Fibroblast of pulmonary artery (primary cell): ENCODE measurements at regions not wholly inside any gene's neighbourhood (a gene's known extent, or its start where the extent isn't known, plus 50 kb on each side); places are given as distances from the start of the nearest gene placed in this dataset.

ENCODE experiments used
- DNase-seq: peaks from one replicate; pipeline ENCODE4 v3.0.0-alpha.2; 2010; ENCODE audit warnings: low read depth
- H3K4me3 ChIP-seq: replicated peaks from 2 replicates; pipeline ENCODE4 v1.5.1; 2011; ENCODE audit warnings: low read depth, mild to moderate bottlenecking, control low read depth, low read length, moderate library complexity
- TF ChIP-seq, protein P1 (sequence below): IDR thresholded peaks from 2 replicates; pipeline ENCODE4 v1.5.1; 2011; ENCODE audit warnings: mild to moderate bottlenecking, control low read depth, low read length, inconsistent platforms; ENCODE audit errors: missing control alignments

GRCh38 chr5:154567155-154567554 lies 89.1 kb upstream of the HAND1 start:
- DNase-seq: no peak
- TF ChIP-seq, protein P1, sequence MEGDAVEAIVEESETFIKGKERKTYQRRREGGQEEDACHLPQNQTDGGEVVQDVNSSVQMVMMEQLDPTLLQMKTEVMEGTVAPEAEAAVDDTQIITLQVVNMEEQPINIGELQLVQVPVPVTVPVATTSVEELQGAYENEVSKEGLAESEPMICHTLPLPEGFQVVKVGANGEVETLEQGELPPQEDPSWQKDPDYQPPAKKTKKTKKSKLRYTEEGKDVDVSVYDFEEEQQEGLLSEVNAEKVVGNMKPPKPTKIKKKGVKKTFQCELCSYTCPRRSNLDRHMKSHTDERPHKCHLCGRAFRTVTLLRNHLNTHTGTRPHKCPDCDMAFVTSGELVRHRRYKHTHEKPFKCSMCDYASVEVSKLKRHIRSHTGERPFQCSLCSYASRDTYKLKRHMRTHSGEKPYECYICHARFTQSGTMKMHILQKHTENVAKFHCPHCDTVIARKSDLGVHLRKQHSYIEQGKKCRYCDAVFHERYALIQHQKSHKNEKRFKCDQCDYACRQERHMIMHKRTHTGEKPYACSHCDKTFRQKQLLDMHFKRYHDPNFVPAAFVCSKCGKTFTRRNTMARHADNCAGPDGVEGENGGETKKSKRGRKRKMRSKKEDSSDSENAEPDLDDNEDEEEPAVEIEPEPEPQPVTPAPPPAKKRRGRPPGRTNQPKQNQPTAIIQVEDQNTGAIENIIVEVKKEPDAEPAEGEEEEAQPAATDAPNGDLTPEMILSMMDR: no peak
- no peak overlapping the region for H3K4me3 ChIP-seq

DNA sequence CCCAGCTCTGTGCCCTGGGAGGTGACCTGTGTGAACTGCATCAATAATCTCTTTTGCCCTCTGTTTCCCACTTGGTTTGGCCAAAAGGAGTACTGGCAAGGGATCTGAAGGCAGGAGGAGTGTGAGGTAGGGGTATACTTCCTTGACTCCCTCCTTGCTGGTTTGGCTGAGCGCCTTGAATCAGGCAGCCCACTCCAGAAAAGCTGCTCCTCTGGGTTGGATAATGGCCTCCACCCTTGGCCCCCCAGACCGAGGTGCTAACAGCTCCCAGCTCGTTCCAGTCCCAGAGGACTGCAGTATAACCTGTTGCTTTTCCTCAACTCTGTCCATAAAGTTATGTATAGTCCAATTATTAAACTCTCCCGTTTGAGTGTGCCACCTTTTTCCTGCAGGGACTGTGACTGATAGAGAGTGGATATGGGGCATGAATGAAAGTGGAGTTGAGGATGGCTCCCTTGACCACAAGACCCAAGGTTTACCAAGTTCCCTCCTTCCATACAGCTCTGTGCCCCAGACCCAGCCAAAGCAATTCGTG lies 88.2 kb upstream of the HAND1 start:
- no peak overlapping the region for H3K4me3 ChIP-seq
- TF ChIP-seq, protein P1: no peak
- no peak for DNase-seq

DNA sequence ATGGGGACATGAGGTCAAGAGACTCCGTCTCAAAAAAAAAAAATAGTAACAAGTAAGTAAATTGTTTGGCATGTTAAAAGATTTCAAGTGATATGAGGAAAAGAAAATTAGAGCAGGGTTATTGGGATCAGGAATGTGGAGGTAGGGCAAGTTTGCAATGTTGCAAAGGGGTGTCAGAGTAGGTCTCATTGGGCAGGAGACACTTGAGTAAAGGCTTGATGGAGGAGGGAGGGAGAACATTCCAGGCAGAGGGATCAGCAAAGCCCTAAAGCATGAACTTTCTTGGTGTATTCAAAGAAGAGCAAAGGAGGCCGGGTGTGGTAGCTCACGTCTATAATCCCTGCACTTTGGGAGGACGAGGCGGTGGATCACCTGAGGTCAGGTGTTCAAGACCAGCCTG lies 87.1 kb upstream of the HAND1 start:
- TF ChIP-seq, protein P1: no peak
- DNase-seq: no peak
- H3K4me3 ChIP-seq: no peak overlapping the region

- no peak overlapping the region for H3K4me3 ChIP-seq
- TF ChIP-seq, protein P1: no peak
- no peak for DNase-seq
Measured at GRCh38 chr5:154562244-154562880, 84.3 kb upstream of the HAND1 start.

- H3K4me3 ChIP-seq: no peak overlapping the region
- TF ChIP-seq, protein P1: no peak
- DNase-seq: no peak
Measured at GRCh38 chr5:154559398-154560276, 81.6 kb upstream of the HAND1 start.

DNA sequence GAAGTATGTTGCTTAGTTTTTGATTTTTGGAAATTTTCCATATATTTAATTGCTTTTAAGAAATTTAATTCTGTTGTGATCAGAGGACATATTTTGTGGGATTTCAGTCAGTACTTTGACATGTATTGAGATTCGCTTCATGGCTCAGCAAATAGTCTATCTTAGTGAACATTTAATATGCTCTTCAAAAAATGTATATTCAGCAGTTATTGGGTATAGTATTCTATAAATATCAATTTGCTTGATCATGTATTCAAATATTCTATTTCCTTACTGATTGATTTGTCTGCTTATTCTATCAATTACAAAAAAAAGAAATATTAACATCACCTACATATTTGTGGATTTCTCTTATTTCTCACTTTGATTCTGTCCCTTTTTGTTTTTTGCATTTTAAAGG lies 79.5 kb upstream of the HAND1 start:
- no peak for DNase-seq
- TF ChIP-seq, protein P1: no peak

More for the DNA sequence above, 79.5 kb upstream of the HAND1 start:
- no peak overlapping the region for H3K4me3 ChIP-seq
